ENCODE measurements at regions not wholly inside any gene's neighbourhood (a gene's known extent, or its start where the extent isn't known, plus 50 kb on each side); places are given as distances from the start of the nearest gene placed in this dataset.

- no peak overlapping the region for H3K9ac ChIP-seq (ENCODE audit: extremely low read depth, insufficient read length, low read length)
- peaks cover 0 to 7% (median 0%) of the 10 kb centered on the region in 3 experiments; a peak in 4 of 7 replicates for H3K36me3 Mint-ChIP-seq (ENCODE audit: insufficient read depth in 1 of 3, low read depth in 3 of 3)
Measured at GRCh38 chr6:85752602-85753001, 109.9 kb upstream of the SYNCRIP start.

More at GRCh38 chr6:85752602-85753001, 109.9 kb upstream of the SYNCRIP start:
- Histone ChIP-seq H4K20me1 (ENCODE audit: control insufficient read depth, insufficient read depth, insufficient read length) (no peaks in the 10 kb centered on the region), H2BK120ac (ENCODE audit: low read depth, low read length, poor library complexity, severe bottlenecking) (no peak overlapping the region), H3T11ph (ENCODE audit: low read length) (no peak overlapping the region), H4K8ac (replicated peaks; ENCODE audit: insufficient read length, low read depth, low read length) (no peak overlapping the region), H3K4ac (ENCODE audit: low read depth, low read length) (no peak overlapping the region), H4K5ac (ENCODE audit: insufficient read length, low read depth, low read length) (no peak overlapping the region), H3K79me1 (ENCODE audit: insufficient read depth, low read depth, low read length, poor library complexity, severe bottlenecking) (no peaks in the 10 kb centered on the region), H3K27ac (ENCODE audit: insufficient read length, low read depth, low read length) (no peak overlapping the region), H2AFZ (ENCODE audit: low read length) (no peak overlapping the region), H2AK5ac (ENCODE audit: insufficient read length, low read length) (no peak overlapping the region), H3K79me2 (ENCODE audit: insufficient read depth, low read length) (no peaks in the 10 kb centered on the region), H2BK15ac (ENCODE audit: low read depth, low read length) (no peak overlapping the region), H3K14ac (ENCODE audit: insufficient read depth, low read length) (no peak overlapping the region), H3K4me2 (ENCODE audit: insufficient read depth, insufficient read length, low read length) (no peak overlapping the region), H2BK5ac (ENCODE audit: insufficient read length, low read length) (no peak overlapping the region), H3K4me1 (ENCODE audit: insufficient read depth, low read length) (no peaks in the 10 kb centered on the region; the same call in 1 of the 2 replicates), H2BK20ac (ENCODE audit: low read depth, low read length, poor library complexity, severe bottlenecking) (no peak overlapping the region), H3K27me3 (ENCODE audit: insufficient read depth, low read length) (no peaks in the 10 kb centered on the region), H3K23ac (ENCODE audit: insufficient read length, low read depth, low read length) (no peak overlapping the region), H3K56ac (ENCODE audit: insufficient read length, low read depth, low read length) (no peak overlapping the region), H3K9me3 (ENCODE audit: control insufficient read depth, low read depth, low read length) (no peaks in the 10 kb centered on the region), H2BK12ac (ENCODE audit: insufficient read length, low read depth, low read length) (no peak overlapping the region), H3K18ac (ENCODE audit: insufficient read length, low read depth, low read length) (no peak overlapping the region), H4K91ac (ENCODE audit: insufficient read length, low read depth, low read length) (no peak overlapping the region), H3K23me2 (ENCODE audit: insufficient read length, low read depth, low read length, poor library complexity, severe bottlenecking) (no peaks in the 10 kb centered on the region)
- no CpG with 5 or more reads among the region's 5 CpGs for WGBS (ENCODE audit: extremely low coverage, insufficient read length, low lambda C conversion rate)
- peaks cover 7 to 13% of the 10 kb centered on the region in 2 experiments; a peak in 4 of 5 replicates for H3K9me3 Mint-ChIP-seq
- no peaks in the 10 kb centered on the region for H3K27me3 Mint-ChIP-seq (ENCODE audit: low read depth)
- peaks cover 2 to 7% of the 10 kb centered on the region in 2 experiments; a peak in 3 of 4 replicates for H3K4me1 Mint-ChIP-seq
- no peak overlapping the region for H3K4me3 Mint-ChIP-seq
- DNase-seq = no peak
- H3K27ac Mint-ChIP-seq = no peak overlapping the region
- TF ChIP-seq CTCF (conservative IDR thresholded peaks at IDR 0.05) = no peak
